NT2/D1 (cell line): ENCODE measurements at regions not wholly inside any gene's neighbourhood (a gene's known extent, or its start where the extent isn't known, plus 50 kb on each side); places are given as distances from the start of the nearest gene placed in this dataset.

ENCODE experiments used
- DNase-seq: peaks from one replicate; pipeline ENCODE4 v3.0.0-alpha.2; 2011; ENCODE audit warnings: low read depth, low spot score
- H3K27me3 ChIP-seq: 2 replicates; pipeline ENCODE4 v1.6.0; 2011; ENCODE audit warnings: mild to moderate bottlenecking; ENCODE audit not compliant: insufficient read length, insufficient read depth
- H3K36me3 ChIP-seq: 2 replicates; pipeline ENCODE4 v1.6.1; 2011; ENCODE audit warnings: mild to moderate bottlenecking, low read length, mixed read lengths; ENCODE audit not compliant: insufficient read depth, insufficient read length
- H3K4me1 ChIP-seq: 2 replicates; pipeline ENCODE4 v1.5.1; 2011; ENCODE audit not compliant: insufficient read depth, insufficient read length
- H3K4me3 ChIP-seq: 2 replicates; pipeline ENCODE4 v1.5.1; 2011; ENCODE audit warnings: low read depth; ENCODE audit not compliant: insufficient read length
- H3K9ac ChIP-seq: 2 replicates; pipeline ENCODE4 v1.6.0; 2011; ENCODE audit warnings: low read depth; ENCODE audit not compliant: insufficient read length
- H3K9me3 ChIP-seq: 2 replicates; pipeline ENCODE4 v1.5.1; 2011; ENCODE audit warnings: mild to moderate bottlenecking, low read length; ENCODE audit not compliant: insufficient read depth
- SUZ12 ChIP-seq: IDR thresholded peaks from 2 replicates; pipeline ENCODE4 v1.6.1; 2011; ENCODE audit not compliant: insufficient read length, insufficient read depth; ENCODE audit errors: extremely low read depth
- YY1 ChIP-seq: IDR thresholded peaks from 2 replicates; pipeline ENCODE4 v1.6.1; 2011; ENCODE audit not compliant: insufficient read length, insufficient read depth
- ZNF274 ChIP-seq: IDR thresholded peaks from 2 replicates; pipeline ENCODE4 v1.6.1; 2011; ENCODE audit warnings: mild to moderate bottlenecking, low read depth, low read length

DNA sequence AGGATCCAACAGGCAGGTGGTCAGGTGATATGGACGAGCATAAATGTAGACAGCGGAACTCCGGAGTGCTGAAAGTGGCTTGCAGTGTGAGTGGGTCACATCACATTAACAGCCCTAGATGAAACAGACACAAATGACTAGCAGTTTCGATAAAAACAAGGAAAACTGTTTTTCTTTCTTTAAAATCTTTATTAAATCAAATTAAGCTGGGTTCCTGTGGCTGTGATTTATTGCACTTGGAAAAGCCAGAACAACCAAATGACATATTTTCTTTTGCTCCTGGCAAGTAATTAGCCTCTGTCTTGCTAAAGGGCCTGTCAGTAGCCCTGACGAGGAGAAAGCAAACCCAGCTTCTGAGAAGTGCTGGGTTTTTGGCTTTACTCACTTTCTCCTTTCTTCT is 152.9 kb upstream of the DDX18 start:
- no peak for TF ChIP-seq ZNF274
- peaks cover 2% of the 10 kb centered on the region for H3K4me1 ChIP-seq
- no peak for DNase-seq
- H3K9me3 ChIP-seq: no peaks in the 10 kb centered on the region
- H3K9ac ChIP-seq: no peak overlapping the region
- H3K36me3 ChIP-seq: no peaks in the 10 kb centered on the region
- H3K27me3 ChIP-seq: no peaks in the 10 kb centered on the region
- H3K4me3 ChIP-seq: no peak overlapping the region

DNA sequence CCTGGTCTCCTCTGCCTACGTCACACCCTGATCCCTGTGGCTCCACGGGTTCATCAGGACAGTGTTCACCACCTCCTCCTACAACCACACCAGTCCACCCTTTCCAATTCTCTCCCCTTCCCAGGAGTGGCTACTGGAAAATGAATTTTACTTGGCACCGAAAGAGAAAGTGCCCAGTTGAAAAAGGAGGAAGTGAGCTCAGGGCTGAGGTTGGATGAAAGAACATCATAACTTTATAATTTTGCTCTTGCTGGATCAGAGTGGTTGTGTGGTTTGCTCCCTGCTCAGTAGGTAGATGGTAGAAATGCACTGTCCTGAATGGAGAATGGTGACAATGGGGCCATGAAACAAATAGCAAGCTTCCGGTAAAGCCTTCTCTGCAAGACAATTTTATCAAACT is 140.3 kb upstream of the DDX18 start:
- peaks cover 14% of the 10 kb centered on the region; the same call in 1 of the 2 replicates for H3K9me3 ChIP-seq
- no peak overlapping the region for H3K4me3 ChIP-seq
- no peaks in the 10 kb centered on the region for H3K27me3 ChIP-seq
- no peaks in the 10 kb centered on the region for H3K36me3 ChIP-seq
- DNase-seq: no peak
- H3K9ac ChIP-seq: no peak overlapping the region
- TF ChIP-seq SUZ12 (no peak), YY1 (no peak), ZNF274 (no peak)
- no peaks in the 10 kb centered on the region for H3K4me1 ChIP-seq

DNA sequence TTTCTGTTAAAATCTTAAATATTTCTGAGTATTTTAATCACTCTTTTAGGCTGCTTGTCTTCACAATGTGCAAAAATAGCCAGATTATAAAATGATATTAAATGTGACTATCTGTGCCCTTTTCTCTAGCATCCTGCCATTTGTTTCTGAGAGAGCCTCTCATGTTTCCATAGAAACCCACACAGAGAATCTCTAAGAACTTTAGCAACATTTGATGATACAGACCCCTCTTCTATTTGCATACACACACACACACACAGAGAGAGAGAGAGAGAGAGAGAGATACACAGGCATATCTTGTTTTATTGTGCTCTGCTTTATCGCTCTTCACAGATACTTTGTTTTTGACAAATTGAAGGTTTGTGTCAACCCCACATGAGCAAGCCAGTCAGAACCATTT is 134.5 kb upstream of the DDX18 start:
- Histone ChIP-seq H3K36me3 (no peaks in the 10 kb centered on the region), H3K9me3 (no peaks in the 10 kb centered on the region), H3K27me3 (no peaks in the 10 kb centered on the region), H3K4me3 (no peak overlapping the region), H3K4me1 (no peaks in the 10 kb centered on the region), H3K9ac (no peak overlapping the region)
- TF ChIP-seq YY1 (no peak), ZNF274 (no peak), SUZ12 (no peak)
- DNase-seq: no peak

DNA sequence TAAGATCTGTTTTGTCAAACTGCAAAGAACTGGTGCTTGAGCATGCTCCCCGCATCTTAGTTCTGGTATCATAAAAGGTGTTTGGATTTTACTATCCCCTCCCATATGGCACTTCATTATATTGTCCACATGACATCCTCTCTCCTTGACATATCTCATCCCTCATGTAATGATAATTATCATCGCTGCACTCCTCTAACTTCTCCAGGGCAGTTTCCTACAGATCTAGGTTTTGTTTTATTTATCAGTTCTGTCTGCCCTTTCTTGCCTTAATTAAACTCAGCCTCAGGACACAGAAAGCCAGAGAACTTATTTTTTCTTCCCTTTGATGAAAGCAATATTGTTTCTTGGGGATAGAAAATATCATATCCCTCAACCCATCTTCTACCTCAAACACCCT is 129.6 kb upstream of the DDX18 start:
- no peak for TF ChIP-seq SUZ12
- TF ChIP-seq YY1: no peak
- Histone ChIP-seq H3K4me3 (no peak overlapping the region), H3K36me3 (no peaks in the 10 kb centered on the region), H3K9me3 (no peaks in the 10 kb centered on the region), H3K9ac (no peak overlapping the region), H3K4me1 (no peaks in the 10 kb centered on the region), H3K27me3 (no peaks in the 10 kb centered on the region)
- no peak for DNase-seq

DNA sequence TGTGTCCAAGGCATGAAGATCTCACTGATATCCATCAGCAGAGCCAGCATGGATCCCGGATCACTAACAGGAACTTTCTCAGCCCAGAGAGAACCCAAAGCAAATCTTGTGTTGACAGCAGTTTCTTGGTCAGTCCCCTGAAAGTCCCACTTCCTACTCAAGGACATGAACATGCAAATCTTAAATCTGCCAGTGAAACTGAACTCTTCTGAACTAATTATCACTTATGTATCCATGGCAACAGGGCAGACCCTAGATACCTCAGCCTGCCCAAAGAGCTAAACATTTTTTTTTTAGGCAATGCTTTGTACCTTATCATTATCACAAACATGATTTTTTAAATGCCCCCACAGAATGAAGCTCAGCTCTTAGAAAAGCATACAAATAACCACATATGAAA is 127.8 kb upstream of the DDX18 start:
- TF ChIP-seq YY1 (no peak), SUZ12 (no peak), ZNF274 (no peak)
- no peaks in the 10 kb centered on the region for H3K27me3 ChIP-seq
- no peaks in the 10 kb centered on the region for H3K36me3 ChIP-seq
- no peak for DNase-seq
- H3K9me3 ChIP-seq: no peaks in the 10 kb centered on the region
- H3K4me3 ChIP-seq: no peak overlapping the region
- no peak overlapping the region for H3K9ac ChIP-seq
- H3K4me1 ChIP-seq: no peaks in the 10 kb centered on the region

DNA sequence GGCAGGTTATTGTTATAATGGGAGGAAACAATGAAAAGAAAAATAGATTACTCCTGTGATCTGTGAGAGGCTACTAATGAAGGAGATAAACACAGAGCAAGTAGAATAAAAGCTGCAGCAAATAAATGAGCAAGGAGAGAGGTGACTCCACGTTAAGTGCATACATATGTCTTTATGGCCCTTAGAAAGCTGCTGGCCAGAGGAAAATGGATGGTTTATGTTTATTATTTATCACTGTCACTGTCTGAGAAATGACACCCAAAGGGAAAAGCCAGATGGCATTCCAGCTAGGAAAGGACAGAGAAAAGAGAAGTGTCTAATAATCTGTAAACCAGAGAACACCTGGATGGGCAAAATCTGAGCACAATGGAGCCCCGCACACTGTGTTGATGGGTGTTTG is 122.9 kb upstream of the DDX18 start:
- Histone ChIP-seq H3K9ac (no peak overlapping the region), H3K9me3 (no peaks in the 10 kb centered on the region), H3K4me1 (no peaks in the 10 kb centered on the region), H3K36me3 (no peaks in the 10 kb centered on the region), H3K27me3 (no peaks in the 10 kb centered on the region), H3K4me3 (no peak overlapping the region)
- no peak for DNase-seq
- no peak for TF ChIP-seq SUZ12
- no peak for TF ChIP-seq YY1
- TF ChIP-seq ZNF274: no peak

DNA sequence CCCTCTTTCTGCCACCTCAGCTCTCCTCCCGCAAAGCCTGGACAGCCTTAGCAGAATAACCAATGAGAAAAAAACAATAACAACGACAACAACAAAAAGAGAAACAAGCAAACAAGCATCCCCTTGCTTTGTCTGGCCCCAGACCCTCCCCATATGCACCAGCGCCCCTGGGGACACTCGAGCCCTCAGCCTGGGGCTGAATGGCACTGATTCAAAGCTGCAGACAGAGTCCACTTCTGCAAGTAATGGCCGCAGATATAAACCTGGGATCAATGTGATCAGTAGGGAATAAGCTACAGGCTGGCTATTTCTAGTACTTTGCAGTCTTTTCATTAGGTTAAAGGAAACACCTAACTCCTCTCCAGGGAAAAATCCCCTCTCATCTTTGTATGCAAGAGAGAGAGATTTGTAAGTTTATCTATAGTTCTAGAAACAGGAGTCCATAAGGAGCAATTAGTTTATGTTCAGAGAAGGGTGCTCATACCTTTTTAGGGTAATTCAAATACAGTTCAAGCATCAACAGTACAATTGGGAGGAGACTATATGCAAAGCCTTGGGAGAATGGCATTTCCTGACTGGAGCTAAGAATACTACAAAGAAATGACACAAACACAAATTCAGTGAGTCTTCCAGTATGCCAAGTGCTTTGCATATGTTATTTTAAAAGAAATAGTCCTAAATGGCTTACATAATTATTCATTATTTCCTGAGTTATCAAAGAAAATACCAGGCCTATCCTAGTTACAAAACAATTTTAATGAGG is 122.3 kb upstream of the DDX18 start:
- H3K9ac ChIP-seq: no peak overlapping the region
- no peak for TF ChIP-seq YY1
- no peak for TF ChIP-seq ZNF274
- TF ChIP-seq SUZ12: no peak
- no peaks in the 10 kb centered on the region for H3K4me1 ChIP-seq
- no peak overlapping the region for H3K4me3 ChIP-seq
- H3K36me3 ChIP-seq: no peaks in the 10 kb centered on the region
- DNase-seq: no peak
- no peaks in the 10 kb centered on the region for H3K27me3 ChIP-seq
- no peaks in the 10 kb centered on the region for H3K9me3 ChIP-seq

DNA sequence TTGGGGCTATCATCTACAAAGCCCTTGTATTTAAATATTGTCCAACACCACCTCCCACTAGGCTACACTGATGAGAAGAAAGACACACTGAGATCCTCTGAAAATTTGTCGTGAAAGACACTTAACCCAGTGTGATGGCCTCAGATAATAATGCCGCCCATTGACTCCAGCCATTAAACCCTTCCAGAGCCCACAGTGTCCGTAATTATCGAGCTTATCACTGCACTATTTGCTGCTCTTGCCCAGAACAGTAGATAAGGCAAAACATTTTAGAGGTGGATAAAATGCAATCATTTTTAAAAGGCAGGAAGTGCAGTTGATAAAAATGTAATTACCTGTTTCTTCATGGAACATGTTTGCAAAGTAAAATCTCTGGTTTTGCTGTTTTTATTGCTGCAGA is 121.3 kb upstream of the DDX18 start:
- TF ChIP-seq YY1 (no peak), ZNF274 (no peak), SUZ12 (no peak)

More for the DNA sequence above, 121.3 kb upstream of the DDX18 start:
- no peaks in the 10 kb centered on the region for H3K27me3 ChIP-seq
- no peaks in the 10 kb centered on the region for H3K36me3 ChIP-seq
- H3K4me1 ChIP-seq: no peaks in the 10 kb centered on the region
- no peaks in the 10 kb centered on the region for H3K9me3 ChIP-seq
- DNase-seq: no peak
- no peak overlapping the region for H3K9ac ChIP-seq
- H3K4me3 ChIP-seq: no peak overlapping the region
